B cell (primary cell): ENCODE measurements at regions not wholly inside any gene's neighbourhood (a gene's known extent, or its start where the extent isn't known, plus 50 kb on each side); places are given as distances from the start of the nearest gene placed in this dataset.

Experiments
- CTCF ChIP-seq: fragments of 200-600 bp; IDR thresholded peaks from one replicate; pipeline ENCODE4 v1.8.0; 2022; ENCODE audit warnings: antibody characterized with exemption, mild to moderate bottlenecking
- EZH2 ChIP-seq: IDR thresholded peaks from 2 replicates; pipeline ENCODE4 v1.6.1; 2012; ENCODE audit warnings: borderline replicate concordance, low read depth, mild to moderate bottlenecking, moderate library complexity, low read length; ENCODE audit not compliant: insufficient read depth, poor library complexity, severe bottlenecking

DNA sequence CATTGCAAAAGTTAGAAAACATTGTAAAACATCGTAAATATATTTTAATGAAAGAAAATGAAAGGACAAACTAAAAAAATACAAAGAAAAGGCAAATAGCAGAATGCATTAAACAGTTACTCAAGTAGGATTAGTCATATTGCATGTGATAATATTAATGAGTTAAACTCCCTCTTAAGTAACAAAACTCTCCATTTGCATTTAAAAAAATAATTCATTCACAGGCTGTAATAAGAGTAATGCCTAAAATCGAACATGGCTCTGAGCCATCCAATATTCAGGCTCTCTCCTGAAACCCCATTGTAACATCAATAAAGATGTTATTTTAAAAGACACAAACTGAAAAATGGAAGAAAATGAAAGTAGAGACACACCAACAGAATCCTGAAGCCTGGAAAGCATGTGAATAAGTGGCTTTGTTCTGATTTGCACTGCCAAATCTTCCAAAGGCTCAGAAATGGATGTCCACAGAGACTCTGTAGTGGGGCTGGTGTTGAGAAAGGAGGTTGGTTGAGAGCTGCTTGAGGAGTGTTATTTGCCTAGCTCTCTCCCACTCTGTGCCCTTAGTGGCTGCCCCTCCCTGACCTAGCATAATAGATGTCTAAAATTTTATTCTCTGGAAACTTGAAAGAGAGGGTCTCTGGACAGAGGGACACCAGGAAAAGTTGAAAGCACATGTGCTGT lies 268.3 kb upstream of the MEOX2 start:
- no peak for TF ChIP-seq CTCF
- TF ChIP-seq EZH2 = no peak
